ENCODE measurements at regions not wholly inside any gene's neighbourhood (a gene's known extent, or its start where the extent isn't known, plus 50 kb on each side); places are given as distances from the start of the nearest gene placed in this dataset.

DNA sequence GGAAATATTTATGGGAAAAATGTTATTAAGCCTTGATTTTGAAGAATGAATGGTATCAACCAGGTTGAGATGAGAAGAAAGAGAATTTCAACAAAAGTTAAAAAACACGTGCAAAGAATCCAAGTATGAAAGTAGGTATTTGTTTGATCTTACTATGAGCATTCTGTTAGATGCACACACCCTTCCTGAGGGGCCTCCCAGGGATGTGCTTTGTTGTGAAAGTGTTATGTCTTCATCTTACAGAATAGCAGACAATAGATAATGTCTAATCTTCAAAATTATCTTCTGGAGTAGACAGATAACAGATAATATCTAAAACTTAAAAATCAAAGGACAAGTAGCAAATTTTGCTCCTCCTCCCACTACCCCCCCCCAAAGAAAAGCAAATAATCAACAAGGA is 155.2 kb upstream of the COL3A1 start:
- TF ChIP-seq, protein P1, sequence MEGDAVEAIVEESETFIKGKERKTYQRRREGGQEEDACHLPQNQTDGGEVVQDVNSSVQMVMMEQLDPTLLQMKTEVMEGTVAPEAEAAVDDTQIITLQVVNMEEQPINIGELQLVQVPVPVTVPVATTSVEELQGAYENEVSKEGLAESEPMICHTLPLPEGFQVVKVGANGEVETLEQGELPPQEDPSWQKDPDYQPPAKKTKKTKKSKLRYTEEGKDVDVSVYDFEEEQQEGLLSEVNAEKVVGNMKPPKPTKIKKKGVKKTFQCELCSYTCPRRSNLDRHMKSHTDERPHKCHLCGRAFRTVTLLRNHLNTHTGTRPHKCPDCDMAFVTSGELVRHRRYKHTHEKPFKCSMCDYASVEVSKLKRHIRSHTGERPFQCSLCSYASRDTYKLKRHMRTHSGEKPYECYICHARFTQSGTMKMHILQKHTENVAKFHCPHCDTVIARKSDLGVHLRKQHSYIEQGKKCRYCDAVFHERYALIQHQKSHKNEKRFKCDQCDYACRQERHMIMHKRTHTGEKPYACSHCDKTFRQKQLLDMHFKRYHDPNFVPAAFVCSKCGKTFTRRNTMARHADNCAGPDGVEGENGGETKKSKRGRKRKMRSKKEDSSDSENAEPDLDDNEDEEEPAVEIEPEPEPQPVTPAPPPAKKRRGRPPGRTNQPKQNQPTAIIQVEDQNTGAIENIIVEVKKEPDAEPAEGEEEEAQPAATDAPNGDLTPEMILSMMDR (IDR thresholded peaks at IDR 0.05), result no peak
- TF ChIP-seq POLR2A (IDR thresholded peaks at IDR 0.05), result no peak
- Histone ChIP-seq H3K9me3 (no peaks in the 10 kb centered on the region), H3K4me1 (no peaks in the 10 kb centered on the region), H3K27me3 (no peaks in the 10 kb centered on the region), H3K4me3 (no peak overlapping the region), H3K27ac (no peak overlapping the region), H3K36me3 (no peaks in the 10 kb centered on the region)
- DNase-seq, result no peak

- Histone ChIP-seq H3K27me3 (no peaks in the 10 kb centered on the region), H3K4me3 (no peak overlapping the region), H3K4me1 (no peaks in the 10 kb centered on the region), H3K36me3 (no peaks in the 10 kb centered on the region), H3K9me3 (no peaks in the 10 kb centered on the region), H3K27ac (no peak overlapping the region)
- no peak for DNase-seq
- TF ChIP-seq POLR2A (IDR thresholded peaks at IDR 0.05), result no peak
- TF ChIP-seq, protein P1 (IDR thresholded peaks at IDR 0.05), result no peak
These were observed 154.4 kb upstream of the COL3A1 start for GRCh38 chr2:188819792-188820191.

DNA sequence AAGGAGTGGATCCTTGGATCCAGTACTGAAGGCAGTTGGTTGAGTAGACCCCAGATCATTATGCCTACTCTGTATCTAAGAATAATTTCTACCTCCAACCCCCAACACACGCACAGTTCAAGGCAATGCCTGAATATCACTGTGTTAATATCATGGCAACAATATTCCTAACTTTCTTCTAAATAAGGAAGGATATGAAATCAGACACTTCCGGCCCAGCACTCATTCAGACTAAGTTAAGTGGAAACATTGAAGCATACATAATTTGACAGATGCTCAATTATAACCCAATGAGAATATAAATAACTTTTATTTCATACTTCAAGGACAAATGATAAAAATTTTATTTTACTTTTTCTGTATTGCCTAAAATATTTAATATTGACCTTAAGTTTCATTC is 153.6 kb upstream of the COL3A1 start:
- DNase-seq, result no peak
- Histone ChIP-seq H3K4me3 (no peak overlapping the region), H3K36me3 (no peaks in the 10 kb centered on the region), H3K9me3 (no peaks in the 10 kb centered on the region), H3K4me1 (no peaks in the 10 kb centered on the region), H3K27me3 (no peaks in the 10 kb centered on the region), H3K27ac (no peak overlapping the region)
- TF ChIP-seq, protein P1 (IDR thresholded peaks at IDR 0.05), result no peak
- no peak for TF ChIP-seq POLR2A (IDR thresholded peaks at IDR 0.05)

- DNase-seq, result no peak
- H3K9me3 ChIP-seq, result no peaks in the 10 kb centered on the region
- H3K4me1 ChIP-seq, result no peaks in the 10 kb centered on the region
These were observed 150.0 kb upstream of the COL3A1 start for GRCh38 chr2:188824125-188824524.

DNA sequence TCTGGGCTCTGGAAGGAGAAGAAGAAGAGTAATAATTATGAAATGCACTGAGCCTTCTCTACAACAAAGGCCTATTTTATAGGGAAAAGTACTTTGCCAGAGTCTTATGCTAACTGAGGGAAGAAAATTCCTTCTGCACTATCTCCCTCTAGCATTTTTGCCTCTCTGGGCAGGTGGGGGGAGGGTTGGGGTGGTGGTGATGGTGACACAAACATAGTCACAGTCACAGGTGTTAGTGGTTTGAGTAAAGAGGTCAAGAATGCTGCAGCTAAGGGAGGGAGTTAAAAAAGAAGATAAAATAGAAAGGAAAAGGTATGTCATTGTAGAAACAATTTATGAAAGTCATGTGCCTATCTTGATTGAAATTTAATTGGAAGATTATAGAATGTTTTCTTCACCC is 140.8 kb upstream of the COL3A1 start:
- no peaks in the 10 kb centered on the region for H3K27me3 ChIP-seq
- TF ChIP-seq, protein P1 (IDR thresholded peaks at IDR 0.05), result no peak
- no peak for TF ChIP-seq POLR2A (IDR thresholded peaks at IDR 0.05)
- DNase-seq, result no peak
- no peak overlapping the region for H3K27ac ChIP-seq
- H3K36me3 ChIP-seq, result no peaks in the 10 kb centered on the region
- H3K4me3 ChIP-seq, result no peak overlapping the region
- H3K9me3 ChIP-seq, result peaks cover 0 to 6% (median 1%) of the 10 kb centered on the region in 4 donors
- H3K4me1 ChIP-seq, result no peaks in the 10 kb centered on the region

More at GRCh38 chr2:188824125-188824524, 150.0 kb upstream of the COL3A1 start:
- no peaks in the 10 kb centered on the region for H3K27me3 ChIP-seq
- no peak for TF ChIP-seq POLR2A (IDR thresholded peaks at IDR 0.05)
- TF ChIP-seq, protein P1 (IDR thresholded peaks at IDR 0.05), result no peak
- no peaks in the 10 kb centered on the region for H3K36me3 ChIP-seq
- no peak overlapping the region for H3K27ac ChIP-seq
- no peak overlapping the region for H3K4me3 ChIP-seq

- H3K36me3 ChIP-seq, result no peaks in the 10 kb centered on the region
- H3K4me3 ChIP-seq, result no peak overlapping the region
- H3K27ac ChIP-seq, result no peak overlapping the region
- H3K4me1 ChIP-seq, result no peaks in the 10 kb centered on the region
- no peaks in the 10 kb centered on the region for H3K27me3 ChIP-seq
- H3K9me3 ChIP-seq, result peaks cover 0 to 6% (median 1%) of the 10 kb centered on the region in 4 donors
- DNase-seq, result no peak
- no peak for TF ChIP-seq POLR2A (IDR thresholded peaks at IDR 0.05)
- TF ChIP-seq, protein P1 (IDR thresholded peaks at IDR 0.05), result no peak
These were observed 140.4 kb upstream of the COL3A1 start for GRCh38 chr2:188833799-188834198.

Measured in Peyer's patch (tissue), 4 donors.